Testis (tissue), 2 donors: ENCODE measurements at regions not wholly inside any gene's neighbourhood (a gene's known extent, or its start where the extent isn't known, plus 50 kb on each side); places are given as distances from the start of the nearest gene placed in this dataset.

Experiments used
- DNase-seq: peaks from one replicate; pipeline ENCODE4 v3.0.0-alpha.2; 2019
- H3K27ac ChIP-seq, 2 donors: fragments of 200-600 bp; sonication (generic); one replicate each; pipeline ENCODE4 v1.5.1; 2019
- H3K27me3 ChIP-seq: fragments of 200-600 bp; sonication (generic); one replicate; pipeline ENCODE4 v1.5.1; 2019
- H3K36me3 ChIP-seq: fragments of 200-600 bp; sonication (generic); one replicate; pipeline ENCODE4 v1.5.1; 2017; ENCODE audit warnings: low read depth; ENCODE audit errors: missing control alignments
- H3K4me1 ChIP-seq: fragments of 200-600 bp; sonication (generic); one replicate; pipeline ENCODE4 v1.5.1; 2019
- H3K4me3 ChIP-seq, 2 donors: fragments of 200-600 bp; sonication (generic); one replicate each; pipeline ENCODE4 v1.5.1; 2017 to 2019
- H3K9me3 ChIP-seq: fragments of 200-600 bp; sonication (generic); one replicate; pipeline ENCODE4 v1.5.1; 2017
- CTCF ChIP-seq, 3 experiments: fragments of 450-650 bp in 2 of 3; fragments of 200-600 bp in 1 of 3; sonication (generic) in 1 of 3; IDR thresholded peaks; one replicate each; pipeline ENCODE4 v1.5.1; 2016 to 2019; ENCODE audit warnings: antibody characterized with exemption in 3 of 3, mild to moderate bottlenecking in 2 of 3, moderate library complexity in 1 of 3
- POLR2A ChIP-seq: fragments of 450-650 bp; IDR thresholded peaks from one replicate; pipeline ENCODE4 v1.6.1; 2017; ENCODE audit warnings: antibody characterized with exemption, mild to moderate bottlenecking, moderate library complexity
- WGBS, 2 donors: methylation state at CpG; one replicate each; pipeline ENCODE4 v1.1.5; 2018; 5-methylcytosine and 5-hydroxymethylcytosine counted together
- intact Hi-C: fragments of 100-400 bp; cut with DNase I; formaldehyde crosslinking; loops from one replicate; pipeline ENCODE4 v1.15.1; 2023; ENCODE audit warnings: low total_unique reads

DNA sequence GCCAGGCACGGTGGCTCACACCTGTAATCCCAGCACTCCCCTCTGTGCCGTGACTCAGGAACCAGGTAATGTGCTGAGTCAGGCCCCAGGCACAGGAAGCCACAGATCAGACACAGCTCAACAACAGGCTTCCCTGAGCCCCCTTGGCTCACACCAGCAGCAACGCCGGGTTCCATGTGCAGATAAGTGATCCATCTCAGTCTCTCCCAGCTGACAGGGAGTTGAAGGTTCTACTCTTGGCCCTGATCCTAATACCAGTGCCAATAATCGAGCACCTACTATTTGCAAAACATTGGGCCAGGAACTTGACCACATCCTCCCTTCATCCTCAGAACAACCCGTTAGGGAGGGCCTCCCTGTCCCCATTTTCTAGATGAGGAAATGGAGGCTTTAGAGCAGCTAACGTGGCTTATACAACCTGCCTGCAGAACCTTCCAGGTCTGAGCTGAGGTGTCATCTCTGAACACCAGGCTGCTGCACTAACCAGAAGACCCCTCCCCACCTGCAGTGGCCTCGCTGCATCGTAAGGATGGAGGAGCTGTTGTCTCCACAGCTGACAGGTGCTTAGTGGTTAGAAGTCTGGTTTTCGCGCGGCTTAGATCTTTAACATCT is 64.8 kb upstream of the AMZ2 start:
- H3K27ac ChIP-seq: no peak overlapping the region
- WGBS, 2 donors: 66% methylated on average over 12 of the region's 12 CpGs

GRCh38 chr17:68184141-68184571 is 63.7 kb upstream of the AMZ2 start:
- no peak overlapping the region for H3K27ac ChIP-seq
- TF ChIP-seq CTCF (IDR thresholded peaks at IDR 0.05) (no peak), POLR2A (no peak)
- H3K4me1 ChIP-seq: no peaks in the 10 kb centered on the region
- H3K27me3 ChIP-seq: no peaks in the 10 kb centered on the region
- no peak for DNase-seq
- no peak overlapping the region for H3K4me3 ChIP-seq
- no peaks in the 10 kb centered on the region for H3K9me3 ChIP-seq
- H3K36me3 ChIP-seq: no peaks in the 10 kb centered on the region
- intact Hi-C loops: no loop called here
- 74 to 81% methylated on average over 10 of the region's 10 CpGs for whole genome bisulfite sequencing, 2 donors

More for the DNA sequence above, 64.8 kb upstream of the AMZ2 start:
- intact Hi-C loops: no loop called here
- Histone ChIP-seq H3K36me3 (no peaks in the 10 kb centered on the region), H3K9me3 (no peaks in the 10 kb centered on the region), H3K4me3 (no peak overlapping the region), H3K27me3 (no peaks in the 10 kb centered on the region), H3K4me1 (no peaks in the 10 kb centered on the region)
- no peak for TF ChIP-seq POLR2A
- TF ChIP-seq CTCF (IDR thresholded peaks at IDR 0.05): no peak
- DNase-seq: no peak

DNA sequence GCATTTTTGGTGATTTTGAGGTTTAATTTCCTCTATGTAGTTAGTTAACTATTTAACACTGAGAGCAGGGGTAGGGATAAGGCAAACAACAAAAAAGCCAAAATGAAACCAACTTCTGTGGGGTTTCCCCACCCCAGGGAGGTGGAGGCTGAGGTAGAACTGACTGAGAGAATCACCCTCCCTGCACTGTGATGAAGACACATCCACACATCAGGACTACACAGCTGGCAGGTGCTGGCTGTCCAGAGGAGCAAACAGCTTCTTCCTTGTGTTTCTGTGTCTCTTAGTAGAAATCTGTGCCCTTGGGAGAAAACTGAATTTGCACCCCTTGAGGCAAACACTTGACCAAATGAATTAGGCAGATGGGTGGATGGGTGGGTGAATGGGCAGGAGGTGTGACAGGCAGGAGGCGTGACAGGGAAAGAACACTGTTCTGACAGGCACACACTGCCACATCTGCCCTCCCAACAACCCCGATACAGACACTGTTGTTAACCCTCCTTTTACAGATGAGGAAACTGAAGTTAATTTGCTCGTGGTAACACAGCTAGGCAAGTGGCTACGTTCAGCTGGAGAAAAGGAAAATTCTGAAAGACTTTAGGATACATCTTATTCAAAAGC is 62.9 kb upstream of the AMZ2 start:
- intact Hi-C loops: no loop called here
- Histone ChIP-seq H3K27me3 (no peaks in the 10 kb centered on the region), H3K4me3 (no peak overlapping the region), H3K36me3 (no peaks in the 10 kb centered on the region), H3K27ac (no peak overlapping the region), H3K9me3 (no peaks in the 10 kb centered on the region), H3K4me1 (no peaks in the 10 kb centered on the region)
- WGBS, 2 donors: 89 to 95% methylated on average over 4 of the region's 4 CpGs
- DNase-seq: no peak
- no peak for TF ChIP-seq CTCF (IDR thresholded peaks at IDR 0.05)
- no peak for TF ChIP-seq POLR2A

DNA sequence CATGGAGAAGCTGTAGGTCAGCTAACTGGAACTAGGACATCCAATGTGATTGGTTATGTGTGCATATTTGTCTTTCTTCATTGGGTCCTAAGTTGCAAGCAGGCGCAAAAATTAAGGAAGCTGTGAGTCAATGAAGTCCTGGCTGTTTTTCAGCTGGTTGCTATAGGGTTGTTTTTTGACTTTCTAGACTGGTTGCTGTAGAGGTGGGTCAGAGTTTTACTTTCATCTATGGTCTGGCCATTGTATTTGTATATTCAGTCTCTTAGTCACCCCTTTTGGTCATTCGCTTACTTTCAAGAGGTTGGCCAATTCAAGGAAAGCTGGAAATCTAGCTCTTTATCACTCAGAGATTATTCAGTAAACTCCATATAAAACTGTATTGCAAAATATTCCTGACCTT is 62.0 kb upstream of the AMZ2 start:
- WGBS, 2 donors: 90 to 96% methylated on average over 2 of the region's 2 CpGs
- no peaks in the 10 kb centered on the region for H3K27me3 ChIP-seq
- no peaks in the 10 kb centered on the region for H3K9me3 ChIP-seq
- no peak for TF ChIP-seq CTCF (IDR thresholded peaks at IDR 0.05)
- TF ChIP-seq POLR2A: no peak
- H3K4me1 ChIP-seq: no peaks in the 10 kb centered on the region
- H3K36me3 ChIP-seq: no peaks in the 10 kb centered on the region
- no peak for DNase-seq
- no peak overlapping the region for H3K4me3 ChIP-seq
- H3K27ac ChIP-seq: no peak overlapping the region
- intact Hi-C loops: no loop called here

GRCh38 chr17:68190495-68190894 is 57.3 kb upstream of the AMZ2 start:
- TF ChIP-seq CTCF (IDR thresholded peaks at IDR 0.05) (no peak), POLR2A (no peak)
- no peaks in the 10 kb centered on the region for H3K36me3 ChIP-seq
- no peak overlapping the region for H3K4me3 ChIP-seq
- no peak for DNase-seq
- no peaks in the 10 kb centered on the region for H3K27me3 ChIP-seq
- intact Hi-C loops: no loop called here
- WGBS, 2 donors: 89% methylated on average over 4 of the region's 4 CpGs
- no peak overlapping the region for H3K27ac ChIP-seq
- no peaks in the 10 kb centered on the region for H3K4me1 ChIP-seq
- H3K9me3 ChIP-seq: no peaks in the 10 kb centered on the region
